Osteoblast (primary cell): ENCODE measurements at regions not wholly inside any gene's neighbourhood (a gene's known extent, or its start where the extent isn't known, plus 50 kb on each side); places are given as distances from the start of the nearest gene placed in this dataset.

Experiments
- DNase-seq: peaks from one replicate; pipeline ENCODE4 v3.0.0; 2011; ENCODE audit warnings: low spot score, mixed read lengths; ENCODE audit not compliant: insufficient read length; ENCODE audit errors: missing footprints
- H2AFZ ChIP-seq: 2 replicates; pipeline ENCODE4 v1.6.0; 2011; ENCODE audit warnings: mild to moderate bottlenecking, low read length
- H3K27ac ChIP-seq: 2 replicates; pipeline ENCODE4 v1.5.1; 2011; ENCODE audit warnings: mild to moderate bottlenecking, low read depth, low read length, moderate library complexity
- H3K27me3 ChIP-seq: 2 replicates; pipeline ENCODE4 v1.6.0; 2012; ENCODE audit warnings: mild to moderate bottlenecking, control low read depth, inconsistent platforms, low read length, moderate library complexity; ENCODE audit not compliant: insufficient read depth
- H3K36me3 ChIP-seq: 2 replicates; pipeline ENCODE4 v1.5.1; 2011; ENCODE audit warnings: mild to moderate bottlenecking, low read length, control low read depth, moderate library complexity; ENCODE audit not compliant: insufficient read depth
- H3K4me1 ChIP-seq: 2 replicates; pipeline ENCODE4 v1.5.1; 2011; ENCODE audit warnings: mild to moderate bottlenecking, low read length, control low read depth, moderate library complexity; ENCODE audit not compliant: insufficient read depth
- H3K4me2 ChIP-seq: 2 replicates; pipeline ENCODE4 v1.6.0; 2011; ENCODE audit warnings: mild to moderate bottlenecking, low read length; ENCODE audit not compliant: insufficient read depth
- H3K4me3 ChIP-seq: fragments of 200-600 bp; sonication (generic); 3 replicates; pipeline ENCODE4 v1.5.1; 2012; ENCODE audit warnings: mild to moderate bottlenecking, low read length, inconsistent platforms; ENCODE audit not compliant: insufficient read depth
- H3K79me2 ChIP-seq: 2 replicates; pipeline ENCODE4 v1.6.0; 2012; ENCODE audit warnings: mild to moderate bottlenecking, low read length, control low read depth, inconsistent platforms; ENCODE audit not compliant: insufficient read depth
- H3K9me3 ChIP-seq: 2 replicates; pipeline ENCODE4 v1.5.1; 2011; ENCODE audit warnings: low read depth, low read length, control low read depth
- H4K20me1 ChIP-seq: 2 replicates; pipeline ENCODE4 v1.6.0; 2012; ENCODE audit warnings: mild to moderate bottlenecking, low read length, control low read depth; ENCODE audit not compliant: insufficient read depth
- TF ChIP-seq, protein P1 (sequence below): IDR thresholded peaks from 2 replicates; pipeline ENCODE4 v1.5.1; 2011; ENCODE audit warnings: mild to moderate bottlenecking, low read depth, low read length, moderate library complexity; ENCODE audit errors: extremely low read depth

DNA sequence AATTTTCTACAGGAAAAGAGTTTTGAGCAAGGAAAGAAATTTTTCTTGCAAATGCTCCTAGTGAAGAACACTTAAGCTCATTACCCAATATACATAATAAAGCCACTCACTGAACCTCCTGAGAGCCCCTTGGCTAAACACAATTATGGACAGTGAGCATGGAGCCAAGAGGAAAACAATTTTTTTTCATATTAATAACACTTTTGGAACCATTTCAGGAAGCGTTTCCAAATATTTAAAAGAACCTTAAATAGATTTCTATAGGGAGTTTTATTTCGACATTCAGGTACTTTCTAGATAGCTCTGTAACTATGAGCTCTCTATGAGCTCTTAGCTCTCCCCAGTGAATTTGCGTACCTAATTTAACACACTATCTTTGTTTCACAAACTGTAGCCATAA, 581.1 kb downstream of the ZNF385D start:
- Histone ChIP-seq H3K9me3 (no peaks in the 10 kb centered on the region), H3K4me3 (no peak overlapping the region), H2AFZ (no peak overlapping the region), H3K27ac (no peak overlapping the region), H3K27me3 (no peaks in the 10 kb centered on the region), H3K4me1 (no peaks in the 10 kb centered on the region), H3K4me2 (no peak overlapping the region), H3K79me2 (no peaks in the 10 kb centered on the region), H4K20me1 (no peaks in the 10 kb centered on the region), H3K36me3 (no peaks in the 10 kb centered on the region)
- no peak for DNase-seq
- TF ChIP-seq, protein P1, sequence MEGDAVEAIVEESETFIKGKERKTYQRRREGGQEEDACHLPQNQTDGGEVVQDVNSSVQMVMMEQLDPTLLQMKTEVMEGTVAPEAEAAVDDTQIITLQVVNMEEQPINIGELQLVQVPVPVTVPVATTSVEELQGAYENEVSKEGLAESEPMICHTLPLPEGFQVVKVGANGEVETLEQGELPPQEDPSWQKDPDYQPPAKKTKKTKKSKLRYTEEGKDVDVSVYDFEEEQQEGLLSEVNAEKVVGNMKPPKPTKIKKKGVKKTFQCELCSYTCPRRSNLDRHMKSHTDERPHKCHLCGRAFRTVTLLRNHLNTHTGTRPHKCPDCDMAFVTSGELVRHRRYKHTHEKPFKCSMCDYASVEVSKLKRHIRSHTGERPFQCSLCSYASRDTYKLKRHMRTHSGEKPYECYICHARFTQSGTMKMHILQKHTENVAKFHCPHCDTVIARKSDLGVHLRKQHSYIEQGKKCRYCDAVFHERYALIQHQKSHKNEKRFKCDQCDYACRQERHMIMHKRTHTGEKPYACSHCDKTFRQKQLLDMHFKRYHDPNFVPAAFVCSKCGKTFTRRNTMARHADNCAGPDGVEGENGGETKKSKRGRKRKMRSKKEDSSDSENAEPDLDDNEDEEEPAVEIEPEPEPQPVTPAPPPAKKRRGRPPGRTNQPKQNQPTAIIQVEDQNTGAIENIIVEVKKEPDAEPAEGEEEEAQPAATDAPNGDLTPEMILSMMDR: no peak

DNA sequence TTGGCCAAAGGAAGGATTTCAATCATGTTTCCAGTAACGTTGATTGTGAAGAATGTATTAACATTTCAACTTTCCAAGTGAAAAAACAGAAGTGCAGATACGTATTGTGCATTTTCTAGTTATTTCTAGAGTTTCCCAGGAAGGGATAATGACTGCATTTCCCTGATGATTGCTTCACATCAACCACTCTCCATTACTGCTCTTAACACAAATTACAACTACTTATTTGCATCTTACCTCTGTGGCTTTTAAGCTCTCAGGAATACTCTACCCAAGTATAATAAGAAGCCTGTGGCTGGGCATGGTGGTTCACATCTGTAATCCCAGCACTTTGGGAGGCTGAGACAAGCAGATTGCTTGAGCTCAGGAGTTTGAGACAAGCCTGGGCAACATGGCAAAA, 582.5 kb downstream of the ZNF385D start:
- no peaks in the 10 kb centered on the region for H3K4me1 ChIP-seq
- H4K20me1 ChIP-seq: no peaks in the 10 kb centered on the region
- DNase-seq: no peak
- TF ChIP-seq, protein P1: no peak
- H3K79me2 ChIP-seq: no peaks in the 10 kb centered on the region
- H3K27ac ChIP-seq: no peak overlapping the region
- H3K27me3 ChIP-seq: no peaks in the 10 kb centered on the region
- H3K9me3 ChIP-seq: no peaks in the 10 kb centered on the region
- no peak overlapping the region for H3K4me2 ChIP-seq
- no peak overlapping the region for H2AFZ ChIP-seq
- no peak overlapping the region for H3K4me3 ChIP-seq
- H3K36me3 ChIP-seq: no peaks in the 10 kb centered on the region

DNA sequence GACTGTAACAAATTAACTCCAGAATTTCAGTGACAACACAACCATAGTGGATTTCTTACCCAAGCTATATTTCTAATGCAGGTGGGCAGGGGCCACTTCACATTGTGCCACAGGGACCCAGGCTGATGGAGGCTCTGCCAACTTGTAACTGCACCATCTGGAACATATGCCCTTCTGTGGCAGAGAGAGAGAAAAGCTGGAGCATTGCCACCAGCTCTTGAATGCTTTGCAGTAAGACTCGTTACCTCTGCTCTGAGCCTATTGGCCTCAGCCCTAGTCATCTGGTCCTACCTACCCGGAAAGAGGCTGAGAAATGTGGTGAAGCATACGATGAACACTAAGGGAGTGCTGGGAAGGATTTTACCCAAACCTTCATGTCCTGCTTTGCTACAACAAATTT, 587.1 kb downstream of the ZNF385D start:
- H4K20me1 ChIP-seq: no peaks in the 10 kb centered on the region
- no peaks in the 10 kb centered on the region for H3K27me3 ChIP-seq
- no peaks in the 10 kb centered on the region for H3K4me1 ChIP-seq
- no peak overlapping the region for H3K27ac ChIP-seq
- H3K4me3 ChIP-seq: no peak overlapping the region
- no peak overlapping the region for H3K4me2 ChIP-seq
- H2AFZ ChIP-seq: no peak overlapping the region
- DNase-seq: no peak
- TF ChIP-seq, protein P1: no peak
- no peaks in the 10 kb centered on the region for H3K36me3 ChIP-seq
- peaks cover 3% of the 10 kb centered on the region for H3K9me3 ChIP-seq
- no peaks in the 10 kb centered on the region for H3K79me2 ChIP-seq

DNA sequence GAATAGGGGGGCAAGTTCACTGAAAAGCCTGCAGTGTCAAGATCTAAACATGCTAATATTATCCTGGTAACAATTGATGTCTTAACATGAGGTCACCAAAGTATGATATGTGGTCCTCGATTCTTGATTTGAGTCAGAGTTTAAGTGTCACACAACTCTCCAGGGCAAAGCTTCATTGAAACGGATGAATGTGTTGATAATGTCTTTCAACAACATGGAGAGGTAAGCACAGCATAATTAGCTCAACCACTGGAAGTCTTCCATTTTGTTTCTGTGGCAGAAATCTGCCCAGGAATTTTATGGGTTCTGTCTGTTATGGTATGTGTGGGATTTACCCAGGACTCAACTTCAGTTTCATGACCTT, 591.5 kb downstream of the ZNF385D start:
- H3K27me3 ChIP-seq: no peaks in the 10 kb centered on the region
- no peaks in the 10 kb centered on the region for H4K20me1 ChIP-seq
- H3K79me2 ChIP-seq: no peaks in the 10 kb centered on the region
- H3K36me3 ChIP-seq: no peaks in the 10 kb centered on the region
- no peak overlapping the region for H2AFZ ChIP-seq
- no peak overlapping the region for H3K4me2 ChIP-seq
- H3K27ac ChIP-seq: no peak overlapping the region
- DNase-seq: no peak
- no peaks in the 10 kb centered on the region for H3K4me1 ChIP-seq
- no peak overlapping the region for H3K4me3 ChIP-seq
- TF ChIP-seq, protein P1: no peak
- peaks cover 3% of the 10 kb centered on the region for H3K9me3 ChIP-seq
